ENCODE measurements at regions not wholly inside any gene's neighbourhood (a gene's known extent, or its start where the extent isn't known, plus 50 kb on each side); places are given as distances from the start of the nearest gene placed in this dataset.

- CTCF ChIA-PET (ENCODE audit: partially characterized antibody) = interaction anchor here (0.8 to 1.5 kb wide), 2 partner anchors 10 to 13 kb away, joined by 3 read pairs; no protein-coding TSS in a partner anchor
- FAIRE-seq = no peak
- H2AFZ ChIP-seq (ENCODE audit: low read length) = no peak overlapping the region
- TF ChIP-seq TEAD4 (IDR thresholded peaks at IDR 0.05; ENCODE audit: low read depth, low read length) = no peak
- no peak for TF ChIP-seq RFX5 (IDR thresholded peaks at IDR 0.05; ENCODE audit: borderline replicate concordance, low read depth, low read length)
- TF ChIP-seq FOSL1 (IDR thresholded peaks at IDR 0.05; ENCODE audit: insufficient read depth, low read depth, low read length) = no peak
- no peak for TF ChIP-seq PHF8 (conservative IDR thresholded peaks at IDR 0.05; ENCODE audit: low read depth, low read length)
- TF ChIP-seq BRCA1 (IDR thresholded peaks at IDR 0.05; ENCODE audit: low read depth, low read length) = no peak
- TF ChIP-seq SIN3A (conservative IDR thresholded peaks at IDR 0.05 in 1 of 2, IDR thresholded peaks at IDR 0.05 in 1 of 2; ENCODE audit: low read depth in 1 of 2, low read length in 2 of 2) = no peak
- TF ChIP-seq CBX8 (IDR thresholded peaks at IDR 0.05; ENCODE audit: borderline replicate concordance, low read depth, low read length) = no peak
- no peak for TF ChIP-seq HDAC6 (IDR thresholded peaks at IDR 0.05; ENCODE audit: low read depth, low read length)
- TF ChIP-seq GTF2F1 (IDR thresholded peaks at IDR 0.05; ENCODE audit: borderline replicate concordance, low read depth, low read length) = no peak
- TF ChIP-seq RAD21 (IDR thresholded peaks at IDR 0.05 in 1 of 2, conservative IDR thresholded peaks at IDR 0.05 in 1 of 2; ENCODE audit: low read depth in 2 of 2, low read length in 2 of 2) = no peak
- no peak for TF ChIP-seq SUZ12 (IDR thresholded peaks at IDR 0.05; ENCODE audit: low read length)
- no peak for TF ChIP-seq SAP30 (IDR thresholded peaks at IDR 0.05; ENCODE audit: insufficient read depth, insufficient replicate concordance, low read length)
- no peak for TF ChIP-seq EP300 (IDR thresholded peaks at IDR 0.05; ENCODE audit: borderline replicate concordance in 1 of 2, low read depth in 2 of 2, low read length in 2 of 2)
- TF ChIP-seq SP1 (IDR thresholded peaks at IDR 0.05; ENCODE audit: low read depth, low read length) = no peak
Observed at GRCh38 chr11:86150847-86151173, 81.9 kb upstream of the PICALM start.

More at GRCh38 chr11:86150847-86151173, 81.9 kb upstream of the PICALM start:
- Histone ChIP-seq H3K27ac (ENCODE audit: low read depth, low read length) (no peak overlapping the region), H3K79me1 (ENCODE audit: low read depth, low read length) (no peaks in the 10 kb centered on the region), H3K4me2 (ENCODE audit: insufficient read depth in 1 of 2, low read depth in 2 of 2, low read length in 2 of 2) (no peak overlapping the region), H4K91ac (replicated peaks; ENCODE audit: insufficient read length, low read length) (no peak overlapping the region), H3K27me3 (replicated peaks in 1 of 4; ENCODE audit: control insufficient read depth in 3 of 4, extremely low read depth in 1 of 4, insufficient read depth in 3 of 4, low read length in 3 of 4) (no peaks in the 10 kb centered on the region; a peak in 1 of 7 replicates), H3K14ac (ENCODE audit: insufficient read length) (no peak overlapping the region), H2AK5ac (ENCODE audit: low read depth, low read length) (no peak overlapping the region), H2BK20ac (ENCODE audit: low read length) (no peak overlapping the region), H3K4me1 (replicated peaks in 1 of 4; ENCODE audit: control insufficient read depth in 3 of 4, insufficient read depth in 4 of 4, low read length in 3 of 4) (peaks cover 1 to 5% (median 2%) of the 10 kb centered on the region in 4 experiments; a peak in 3 of 7 replicates), H4K8ac (ENCODE audit: extremely low read depth, insufficient read depth, low read length) (no peak overlapping the region), H4K5ac (ENCODE audit: insufficient read length, low read depth, low read length) (no peak overlapping the region), H2BK5ac (ENCODE audit: low read depth, low read length) (no peak overlapping the region), H3K18ac (ENCODE audit: extremely low read depth, low read length) (no peak overlapping the region), H3K36me3 (ENCODE audit: control insufficient read depth in 2 of 4, insufficient read depth in 4 of 4, low read length in 3 of 4) (no peaks in the 10 kb centered on the region), H4K20me1 (replicated peaks in 1 of 2; ENCODE audit: control insufficient read depth in 1 of 2, insufficient read depth in 2 of 2, low read length in 2 of 2) (no peaks in the 10 kb centered on the region), H3K56ac (replicated peaks; ENCODE audit: insufficient read length, low read depth, low read length) (no peak overlapping the region), H3K23ac (ENCODE audit: insufficient read length) (no peak overlapping the region), H3K9ac (replicated peaks in 1 of 4; ENCODE audit: extremely low read depth in 1 of 4, low read depth in 3 of 4, low read length in 3 of 4) (no peak overlapping the region), H2BK15ac (ENCODE audit: low read length) (no peak overlapping the region), H3K9me3 (ENCODE audit: insufficient read depth in 2 of 2, low read depth in 1 of 2, low read length in 1 of 2) (no peaks in the 10 kb centered on the region), H2BK120ac (replicated peaks; ENCODE audit: low read depth, low read length) (no peak overlapping the region), H3K79me2 (ENCODE audit: control insufficient read depth in 1 of 2, insufficient read depth in 2 of 2, low read length in 2 of 2) (no peaks in the 10 kb centered on the region), H3K4ac (replicated peaks; ENCODE audit: insufficient read length, low read depth, low read length) (no peak overlapping the region), H2BK12ac (ENCODE audit: low read depth, low read length) (no peak overlapping the region), H3K4me3 (ENCODE audit: extremely low read depth in 1 of 4, insufficient read depth in 2 of 4, low read depth in 3 of 4, low read length in 4 of 4) (no peak overlapping the region), H3K23me2 (ENCODE audit: low read depth, low read length) (no peaks in the 10 kb centered on the region)
- WGBS, 2 experiments (ENCODE audit: extremely low coverage in 1 of 2, insufficient coverage in 1 of 2, insufficient read length in 1 of 2, insufficient replicate concordance in 2 of 2, low coverage in 1 of 2, low lambda C conversion rate in 2 of 2, missing lambda C conversion rate in 1 of 2) = 83% methylated on average over 2 of the region's 2 CpGs; no CpG with 5 or more reads in 1 of the 2 experiments
- no peak for DNase-seq (ENCODE audit: low read depth in 1 of 2, low spot score in 2 of 2)
- POLR2A ChIA-PET (ENCODE audit: partially characterized antibody) = no interaction called here
